KOPT-K1 (cell line): ENCODE measurements at regions not wholly inside any gene's neighbourhood (a gene's known extent, or its start where the extent isn't known, plus 50 kb on each side); places are given as distances from the start of the nearest gene placed in this dataset.
"Not testable (repeated sequence)": the region's sequence is repeated elsewhere in the genome, so short reads cannot be mapped to it uniquely, and the experiment has no call there.

Experiments
- H3K27ac ChIP-seq: fragments of 200-600 bp; sonication (generic); 2 replicates; pipeline ENCODE4 v1.5.1; 2016; ENCODE audit warnings: antibody characterized with exemption, mild to moderate bottlenecking, low read depth, low read length; ENCODE audit not compliant: poor library complexity, severe bottlenecking
- H3K36me3 ChIP-seq: fragments of 200-600 bp; sonication (generic); 2 replicates; pipeline ENCODE4 v1.5.1; 2017; ENCODE audit warnings: antibody characterized with exemption, mild to moderate bottlenecking, low read length, moderate library complexity; ENCODE audit not compliant: insufficient read depth
- H3K9me3 ChIP-seq: fragments of 200-600 bp; sonication (generic); 2 replicates; pipeline ENCODE4 v1.5.1; 2017; ENCODE audit warnings: antibody characterized with exemption, low read length, mild to moderate bottlenecking; ENCODE audit not compliant: insufficient read depth, poor library complexity, severe bottlenecking

- no peaks in the 10 kb centered on the region for H3K36me3 ChIP-seq
- H3K9me3 ChIP-seq: no peaks in the 10 kb centered on the region
- H3K27ac ChIP-seq: no peak overlapping the region
Measured at GRCh38 chr17:72381597-72382397, 261.0 kb downstream of the SOX9 start.

DNA sequence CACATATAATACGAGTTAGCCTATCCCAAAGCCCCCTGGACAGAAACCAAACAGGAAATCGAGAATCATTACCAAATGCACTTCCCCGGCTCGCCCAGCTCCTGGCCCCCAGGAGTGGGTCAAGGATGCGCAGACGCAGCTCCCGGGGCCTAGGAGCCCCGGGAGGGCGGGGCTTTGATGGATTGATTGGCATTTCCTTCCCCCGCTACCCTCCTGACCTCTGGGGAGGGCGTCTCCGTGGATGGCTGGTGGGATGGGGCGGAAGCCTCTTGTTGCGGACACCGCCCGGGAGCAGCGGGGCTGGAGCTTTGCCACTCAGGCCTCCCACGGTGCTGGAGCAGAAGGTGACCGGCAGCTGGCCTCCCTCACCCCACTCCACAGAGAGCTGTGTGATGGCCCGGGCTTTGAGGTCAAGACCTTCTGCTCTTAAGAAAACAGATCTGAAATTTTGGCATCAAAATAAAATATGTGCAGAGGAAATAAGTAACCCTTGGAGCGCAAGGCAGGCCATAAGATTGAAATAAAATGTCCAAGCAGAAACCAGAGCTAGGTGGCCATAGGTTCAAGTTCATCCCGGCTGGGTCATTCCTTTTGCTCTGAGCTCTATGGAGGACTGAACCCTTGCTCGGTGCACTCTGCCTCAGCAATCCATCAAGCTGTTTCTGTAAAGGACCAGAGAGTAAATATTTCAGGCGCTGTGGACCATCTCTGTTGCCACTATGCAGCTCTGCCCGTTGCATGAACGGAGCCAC lies 262.3 kb downstream of the SOX9 start:
- no peak overlapping the region for H3K27ac ChIP-seq
- H3K36me3 ChIP-seq: no peaks in the 10 kb centered on the region
- H3K9me3 ChIP-seq: no peaks in the 10 kb centered on the region

- Histone ChIP-seq H3K36me3 (no peaks in the 10 kb centered on the region), H3K9me3 (no peaks in the 10 kb centered on the region), H3K27ac (no peak overlapping the region)
Measured at GRCh38 chr17:72385475-72385874, 264.7 kb downstream of the SOX9 start.

GRCh38 chr17:72386173-72386572 lies 265.4 kb downstream of the SOX9 start:
- not testable (repeated sequence) for H3K27ac ChIP-seq, H3K36me3 ChIP-seq, H3K9me3 ChIP-seq

GRCh38 chr17:72386619-72387237 lies 265.9 kb downstream of the SOX9 start:
- H3K36me3 ChIP-seq: no peaks in the 10 kb centered on the region
- H3K9me3 ChIP-seq: no peaks in the 10 kb centered on the region
- H3K27ac ChIP-seq: no peak overlapping the region

DNA sequence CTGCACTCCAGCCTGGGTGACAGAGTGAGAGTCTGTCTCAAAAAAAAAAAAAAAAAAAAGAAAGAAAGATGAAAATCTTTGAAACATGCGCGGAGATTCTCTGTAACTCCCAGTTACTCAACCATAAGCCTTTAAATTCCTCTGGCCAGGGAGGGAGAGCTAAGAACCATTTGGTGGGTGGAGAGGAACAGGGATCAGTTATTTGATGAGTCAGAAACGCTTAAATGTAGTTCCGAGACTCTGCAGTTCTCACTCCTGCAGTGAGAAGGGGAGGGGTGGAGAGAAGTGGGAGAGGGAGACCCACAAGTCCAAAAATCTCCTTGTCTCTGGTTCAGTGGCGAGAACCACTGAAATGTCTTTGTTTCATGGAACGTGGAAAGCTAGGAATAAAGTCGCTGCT lies 266.7 kb downstream of the SOX9 start:
- no peaks in the 10 kb centered on the region for H3K36me3 ChIP-seq
- no peak overlapping the region for H3K27ac ChIP-seq
- no peaks in the 10 kb centered on the region for H3K9me3 ChIP-seq

DNA sequence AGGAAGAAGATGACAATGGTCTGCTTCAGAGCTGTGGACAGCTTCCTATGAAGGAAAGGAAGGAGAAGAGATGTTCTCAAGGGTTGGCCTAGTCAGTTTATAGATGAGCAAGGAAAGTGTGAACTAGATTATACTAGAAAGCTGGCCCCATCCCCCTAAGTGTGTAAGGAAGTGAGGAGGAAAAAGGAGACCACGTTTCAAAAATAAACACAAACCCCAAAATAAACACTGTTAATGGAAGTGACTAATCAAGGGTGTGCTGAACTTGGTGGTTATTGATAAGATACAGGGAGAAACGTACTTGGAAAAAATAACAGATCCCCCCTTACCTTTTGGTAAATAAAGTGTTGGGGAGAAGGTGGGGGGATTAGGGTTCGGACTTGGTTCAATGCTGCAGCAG lies 267.1 kb downstream of the SOX9 start:
- Histone ChIP-seq H3K27ac (no peak overlapping the region), H3K9me3 (no peaks in the 10 kb centered on the region), H3K36me3 (no peaks in the 10 kb centered on the region)

DNA sequence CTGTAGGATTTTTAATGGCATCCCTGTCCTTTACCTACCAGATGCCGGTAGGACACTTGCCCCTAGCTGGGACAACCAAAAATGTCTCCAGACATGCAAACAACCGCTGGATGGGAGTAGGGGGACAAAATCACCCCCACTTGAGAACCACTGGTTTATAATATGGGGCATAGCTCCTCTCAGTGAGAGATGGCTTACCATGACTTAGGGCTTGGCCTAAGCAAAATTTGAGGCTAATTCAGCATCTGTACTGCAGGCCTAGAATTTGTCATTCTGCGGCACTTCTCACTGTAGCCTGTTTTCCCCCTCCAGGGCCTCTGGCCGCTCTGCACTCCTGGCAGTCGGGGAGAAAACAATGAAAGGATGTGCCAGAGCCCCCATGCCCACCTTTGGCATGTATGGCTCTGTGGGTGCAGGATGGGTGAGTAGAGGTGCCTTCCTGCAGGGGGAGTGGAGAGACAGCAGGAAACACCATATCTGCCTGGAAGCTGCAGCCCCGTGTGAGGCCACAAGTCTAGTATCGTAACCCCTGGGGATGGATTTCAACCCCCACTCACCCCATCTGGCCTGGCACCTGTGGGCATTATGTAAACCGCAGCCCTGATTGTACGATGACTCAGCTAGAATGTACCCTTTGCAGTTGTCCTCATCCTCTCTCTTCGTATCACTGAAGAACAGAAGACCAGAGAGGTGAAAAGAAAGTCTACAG lies 268.1 kb downstream of the SOX9 start:
- H3K36me3 ChIP-seq: no peaks in the 10 kb centered on the region
- H3K27ac ChIP-seq: no peak overlapping the region

GRCh38 chr17:72390675-72391508 lies 270.1 kb downstream of the SOX9 start:
- Histone ChIP-seq H3K27ac (no peak overlapping the region), H3K9me3 (no peaks in the 10 kb centered on the region), H3K36me3 (no peaks in the 10 kb centered on the region)

More for the DNA sequence above, 268.1 kb downstream of the SOX9 start:
- no peaks in the 10 kb centered on the region for H3K9me3 ChIP-seq

DNA sequence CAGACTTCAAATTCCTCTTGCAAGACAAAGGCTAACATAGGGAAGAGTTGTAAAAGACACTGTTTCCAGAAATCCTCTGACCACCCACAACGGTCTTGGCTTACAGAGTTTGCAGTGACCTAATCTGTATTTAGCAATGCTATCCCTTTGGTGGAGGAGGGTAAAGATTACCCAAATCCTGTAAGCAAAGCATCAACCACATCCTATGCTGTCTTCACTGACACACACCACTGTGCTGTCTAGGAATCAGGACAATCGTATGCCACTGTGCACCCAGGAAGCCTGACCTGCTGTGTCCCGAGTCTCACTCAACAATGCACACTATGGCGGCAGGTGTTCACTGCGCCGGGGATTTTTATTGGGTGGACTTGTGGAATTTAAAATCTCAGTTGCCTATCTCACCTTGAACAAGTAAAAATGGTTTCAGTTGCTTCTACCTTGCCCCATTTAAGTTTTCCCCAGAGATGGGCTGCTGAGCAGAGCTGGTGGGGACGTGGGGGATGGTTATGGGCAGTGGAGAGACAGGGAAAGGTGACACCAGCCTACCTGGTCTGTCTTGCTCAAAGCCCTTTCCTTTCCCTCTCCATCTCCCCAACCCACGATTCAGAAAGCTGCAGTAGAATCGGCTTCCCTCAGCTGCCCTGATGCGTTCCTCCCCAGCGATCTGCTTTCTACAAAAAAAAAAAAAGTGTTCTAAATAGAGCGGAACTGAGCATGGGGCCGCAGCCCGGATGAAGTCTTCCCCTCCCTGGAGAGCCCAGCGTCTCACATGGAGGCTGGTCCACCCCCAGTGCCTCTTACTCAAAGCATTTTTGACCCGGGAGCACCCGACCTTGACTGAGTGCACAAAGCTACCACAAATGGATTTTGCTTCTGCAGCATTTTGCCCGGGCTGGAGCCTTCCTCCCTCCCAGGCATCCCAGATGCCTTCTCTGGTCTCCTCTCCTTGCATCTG lies 271.5 kb downstream of the SOX9 start:
- Histone ChIP-seq H3K36me3 (no peaks in the 10 kb centered on the region), H3K9me3 (no peaks in the 10 kb centered on the region), H3K27ac (no peak overlapping the region)

DNA sequence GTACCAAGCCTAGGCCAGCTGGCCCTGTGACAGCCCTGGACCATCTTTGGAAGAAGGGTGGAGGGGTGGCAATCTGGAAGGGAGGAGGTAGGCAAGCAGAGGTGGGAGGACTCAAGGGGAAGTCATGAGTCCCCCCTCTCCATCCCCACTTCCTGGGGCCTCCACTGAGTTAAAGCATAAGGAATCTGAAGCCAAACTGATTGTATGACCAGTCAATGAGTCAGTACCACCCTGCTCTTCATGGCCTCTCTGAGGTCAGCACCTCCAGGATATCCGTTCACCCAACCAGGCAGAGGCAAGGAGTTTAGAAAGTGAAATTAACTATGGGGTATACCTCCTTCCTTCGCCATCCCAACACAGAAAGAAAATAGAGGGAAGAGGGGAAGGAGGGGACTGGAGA lies 272.7 kb downstream of the SOX9 start:
- no peaks in the 10 kb centered on the region for H3K36me3 ChIP-seq
- H3K27ac ChIP-seq: no peak overlapping the region
- H3K9me3 ChIP-seq: no peaks in the 10 kb centered on the region

DNA sequence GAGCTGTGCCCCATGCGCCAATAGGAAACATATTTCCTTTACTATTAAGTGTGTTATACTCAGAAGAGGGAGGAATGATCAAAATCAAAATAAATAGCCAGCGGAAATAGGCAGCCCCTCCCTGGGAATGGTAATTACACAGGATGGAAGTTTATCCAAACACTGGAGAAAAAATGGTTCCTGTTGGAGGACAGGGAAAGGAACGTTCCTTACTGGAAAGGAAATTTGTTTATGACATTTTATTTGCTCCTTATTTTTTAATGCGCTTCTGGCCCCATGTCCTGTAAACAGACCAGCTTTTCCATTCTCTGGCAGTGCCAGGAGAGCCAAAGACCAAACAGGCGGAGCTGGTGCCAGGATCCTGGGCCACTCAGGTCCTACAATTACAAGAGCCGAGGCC lies 273.7 kb downstream of the SOX9 start:
- H3K27ac ChIP-seq: no peak overlapping the region
- H3K9me3 ChIP-seq: no peaks in the 10 kb centered on the region
- H3K36me3 ChIP-seq: no peaks in the 10 kb centered on the region

- H3K9me3 ChIP-seq: no peaks in the 10 kb centered on the region
- no peak overlapping the region for H3K27ac ChIP-seq
- no peaks in the 10 kb centered on the region for H3K36me3 ChIP-seq
Measured at GRCh38 chr17:72396121-72396520, 275.3 kb downstream of the SOX9 start.
